ENCODE measurements at regions not wholly inside any gene's neighbourhood (a gene's known extent, or its start where the extent isn't known, plus 50 kb on each side); places are given as distances from the start of the nearest gene placed in this dataset.

DNA sequence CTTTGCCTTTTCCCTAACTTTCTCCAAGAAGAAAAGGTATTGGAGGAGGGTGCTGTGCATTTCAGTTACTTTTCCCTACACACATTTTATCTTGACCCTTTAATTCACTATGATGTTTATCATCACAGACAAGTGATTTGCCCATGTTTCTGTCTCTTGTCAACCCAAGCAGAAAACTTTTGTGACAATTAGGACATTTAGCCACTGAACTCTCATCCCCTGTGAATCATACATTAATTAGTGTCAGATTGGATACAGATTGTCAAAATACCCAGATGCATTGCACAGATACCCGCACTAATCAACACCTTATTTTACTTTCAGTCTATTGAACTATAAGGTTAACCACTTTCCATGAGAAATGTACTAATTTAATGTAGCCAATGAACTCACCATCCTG, 912.9 kb downstream of the SORCS1 start:
- Mint-ChIP-seq H3K27me3 (ENCODE audit: low read depth) (no peaks in the 10 kb centered on the region), H3K9me3 (peaks cover 8% of the 10 kb centered on the region), H3K27ac (no peak overlapping the region), H3K4me3 (ENCODE audit: low read depth) (no peak overlapping the region), H3K4me1 (ENCODE audit: low read depth) (no peaks in the 10 kb centered on the region), H3K36me3 (ENCODE audit: low read depth) (no peaks in the 10 kb centered on the region)
- intact Hi-C loops (cut with micrococcal nuclease) = no loop called here
- no peak for DNase-seq (ENCODE audit: low spot score)

DNA sequence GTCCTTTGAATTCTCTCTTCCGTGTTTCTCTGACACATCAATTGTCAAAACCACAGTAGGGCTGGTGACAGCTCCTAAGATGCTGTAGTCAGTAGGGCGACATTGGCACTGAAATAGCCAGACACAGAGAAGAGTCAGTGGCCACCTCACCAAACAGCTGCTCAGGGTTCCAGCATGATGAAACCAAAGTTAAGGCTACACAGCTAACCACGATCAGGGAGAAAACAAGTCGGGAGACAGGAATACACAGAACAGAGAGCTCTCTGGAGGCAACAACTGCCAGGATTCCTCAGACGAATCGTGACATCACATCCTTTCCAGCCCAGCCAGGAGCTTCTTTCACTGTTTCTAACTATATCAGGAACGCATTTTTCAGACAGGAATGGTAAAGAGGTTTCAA, 922.2 kb downstream of the SORCS1 start:
- Mint-ChIP-seq H3K27ac (no peak overlapping the region), H3K4me1 (ENCODE audit: low read depth) (no peaks in the 10 kb centered on the region), H3K4me3 (ENCODE audit: low read depth) (no peak overlapping the region), H3K27me3 (ENCODE audit: low read depth) (no peaks in the 10 kb centered on the region), H3K36me3 (ENCODE audit: low read depth) (no peaks in the 10 kb centered on the region), H3K9me3 (no peaks in the 10 kb centered on the region)
- intact Hi-C loops (cut with micrococcal nuclease) = no loop called here
- DNase-seq (ENCODE audit: low spot score) = no peak

DNA sequence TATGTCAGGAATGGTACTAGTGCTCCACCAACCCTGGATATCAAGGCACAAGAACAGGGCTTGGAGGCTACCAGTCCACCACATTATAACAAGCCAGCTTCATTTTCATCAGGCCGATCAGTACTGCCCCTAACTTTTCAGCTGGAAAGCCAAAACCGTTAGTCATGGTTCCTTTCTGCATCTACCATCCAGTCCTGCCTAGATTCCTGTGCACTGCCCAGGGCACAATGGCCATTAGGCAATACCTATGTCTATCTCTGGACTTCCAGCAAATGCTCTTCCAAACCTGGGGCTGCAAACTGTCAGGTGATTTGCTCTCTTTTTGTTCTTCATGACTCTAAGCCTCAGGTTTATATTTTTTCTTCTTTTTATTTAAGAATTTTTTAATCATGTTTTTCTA, 937.7 kb downstream of the SORCS1 start:
- Mint-ChIP-seq H3K9me3 (peaks cover 11% of the 10 kb centered on the region), H3K4me3 (ENCODE audit: low read depth) (no peak overlapping the region)

DNA sequence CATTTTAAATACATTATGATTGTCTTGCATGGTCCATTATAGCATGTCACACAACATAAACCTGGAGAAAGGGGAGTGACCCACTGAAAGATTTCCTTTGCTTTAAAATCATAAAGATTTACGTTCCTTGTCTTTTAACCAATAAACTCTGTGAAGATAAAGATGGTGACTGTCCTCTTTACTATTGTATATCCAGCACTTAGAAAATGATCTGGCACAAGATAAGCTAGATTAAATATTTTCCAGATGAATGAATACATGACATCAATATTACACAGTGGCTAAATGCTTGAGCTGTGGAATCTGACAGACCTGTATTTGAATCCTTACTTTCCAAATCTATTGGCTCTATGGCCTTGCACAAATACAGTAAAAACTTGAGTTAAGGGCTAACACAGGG, 938.4 kb downstream of the SORCS1 start:
- Mint-ChIP-seq H3K36me3 (ENCODE audit: low read depth) (no peaks in the 10 kb centered on the region), H3K4me1 (ENCODE audit: low read depth) (no peaks in the 10 kb centered on the region), H3K9me3 (peaks cover 8% of the 10 kb centered on the region), H3K27me3 (ENCODE audit: low read depth) (no peaks in the 10 kb centered on the region), H3K27ac (no peak overlapping the region), H3K4me3 (ENCODE audit: low read depth) (no peak overlapping the region)
- no peak for DNase-seq (ENCODE audit: low spot score)
- intact Hi-C loops (cut with micrococcal nuclease) = no loop called here

More for the DNA sequence above, 937.7 kb downstream of the SORCS1 start:
- no peak overlapping the region for H3K27ac Mint-ChIP-seq
- no peaks in the 10 kb centered on the region for H3K27me3 Mint-ChIP-seq (ENCODE audit: low read depth)
- no peaks in the 10 kb centered on the region for H3K4me1 Mint-ChIP-seq (ENCODE audit: low read depth)
- DNase-seq (ENCODE audit: low spot score) = no peak
- intact Hi-C loops (cut with micrococcal nuclease) = no loop called here
- H3K36me3 Mint-ChIP-seq (ENCODE audit: low read depth) = no peaks in the 10 kb centered on the region

DNA sequence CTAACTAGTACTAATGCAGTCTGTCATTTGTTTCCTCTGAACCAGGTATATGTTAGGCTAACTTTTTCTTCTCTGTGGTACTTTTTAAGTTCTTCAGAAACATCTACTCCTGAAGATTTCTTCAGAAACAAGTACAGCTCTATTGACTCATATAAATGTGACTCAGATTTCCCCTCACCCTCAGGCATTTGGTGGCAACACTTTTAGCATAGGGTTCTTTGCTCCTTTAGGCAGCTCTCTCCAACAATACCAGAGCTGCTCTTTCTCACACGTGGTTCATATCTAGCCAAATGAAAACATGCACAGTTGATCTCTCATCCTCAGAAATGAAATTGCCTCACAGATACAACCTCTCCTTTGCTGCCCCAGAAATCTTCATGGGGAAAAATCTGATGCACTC, 939.8 kb downstream of the SORCS1 start:
- Mint-ChIP-seq H3K4me3 (ENCODE audit: low read depth) (no peak overlapping the region), H3K36me3 (ENCODE audit: low read depth) (no peaks in the 10 kb centered on the region), H3K27ac (no peak overlapping the region), H3K4me1 (ENCODE audit: low read depth) (no peaks in the 10 kb centered on the region), H3K27me3 (ENCODE audit: low read depth) (no peaks in the 10 kb centered on the region), H3K9me3 (peaks cover 3% of the 10 kb centered on the region)
- no peak for DNase-seq (ENCODE audit: low spot score)
- intact Hi-C loops (cut with micrococcal nuclease) = no loop called here

DNA sequence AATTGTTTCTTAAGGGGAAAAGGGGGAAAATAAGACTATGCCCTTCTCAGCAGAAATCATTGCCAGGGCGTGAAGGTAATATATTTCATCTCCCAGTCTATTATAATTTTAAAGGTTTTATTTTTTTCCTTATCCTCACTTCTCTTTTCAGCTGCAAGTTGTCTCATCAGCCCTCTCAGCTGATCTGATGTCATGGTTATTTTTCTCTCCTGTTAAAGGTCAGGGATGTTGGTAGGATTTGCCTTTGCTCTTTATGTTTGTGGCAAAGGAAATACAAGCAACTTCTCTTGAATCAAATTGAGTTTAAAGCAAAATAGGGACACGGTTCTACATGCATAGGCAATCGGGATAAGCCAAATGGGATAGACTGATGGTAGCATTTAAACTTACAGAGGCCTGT, 946.9 kb downstream of the SORCS1 start:
- no peak overlapping the region for H3K27ac Mint-ChIP-seq
- H3K4me3 Mint-ChIP-seq (ENCODE audit: low read depth) = no peak overlapping the region
- no peaks in the 10 kb centered on the region for H3K9me3 Mint-ChIP-seq
- intact Hi-C loops (cut with micrococcal nuclease) = no loop called here
- H3K4me1 Mint-ChIP-seq (ENCODE audit: low read depth) = no peaks in the 10 kb centered on the region
- no peaks in the 10 kb centered on the region for H3K36me3 Mint-ChIP-seq (ENCODE audit: low read depth)
- DNase-seq (ENCODE audit: low spot score) = no peak
- no peaks in the 10 kb centered on the region for H3K27me3 Mint-ChIP-seq (ENCODE audit: low read depth)

DNA sequence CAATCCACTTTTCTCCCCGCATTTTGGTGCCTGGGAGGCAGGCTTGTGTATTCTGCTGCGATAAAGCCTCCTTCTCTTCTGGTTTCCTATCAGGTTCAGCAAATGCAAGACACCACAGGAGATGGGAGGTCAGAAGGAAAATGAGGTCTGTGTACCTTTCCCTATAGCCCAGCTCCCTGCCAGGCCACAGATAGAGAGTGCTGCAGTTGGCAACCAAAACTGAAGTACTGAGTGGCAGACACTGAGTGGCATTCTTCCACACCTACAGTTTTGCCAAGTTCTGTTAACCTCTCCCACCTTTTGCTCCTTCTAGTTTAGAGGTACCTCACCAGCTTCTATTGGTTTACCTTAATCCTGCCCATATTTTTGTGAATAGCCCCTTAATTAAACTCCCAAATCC, 948.4 kb downstream of the SORCS1 start:
- H3K27me3 Mint-ChIP-seq (ENCODE audit: low read depth) = no peaks in the 10 kb centered on the region
- no peaks in the 10 kb centered on the region for H3K4me1 Mint-ChIP-seq (ENCODE audit: low read depth)
- no peak overlapping the region for H3K27ac Mint-ChIP-seq
- DNase-seq (ENCODE audit: low spot score) = no peak
- no peaks in the 10 kb centered on the region for H3K9me3 Mint-ChIP-seq
- no peak overlapping the region for H3K4me3 Mint-ChIP-seq (ENCODE audit: low read depth)
- intact Hi-C loops (cut with micrococcal nuclease) = no loop called here
- H3K36me3 Mint-ChIP-seq (ENCODE audit: low read depth) = no peaks in the 10 kb centered on the region

DNA sequence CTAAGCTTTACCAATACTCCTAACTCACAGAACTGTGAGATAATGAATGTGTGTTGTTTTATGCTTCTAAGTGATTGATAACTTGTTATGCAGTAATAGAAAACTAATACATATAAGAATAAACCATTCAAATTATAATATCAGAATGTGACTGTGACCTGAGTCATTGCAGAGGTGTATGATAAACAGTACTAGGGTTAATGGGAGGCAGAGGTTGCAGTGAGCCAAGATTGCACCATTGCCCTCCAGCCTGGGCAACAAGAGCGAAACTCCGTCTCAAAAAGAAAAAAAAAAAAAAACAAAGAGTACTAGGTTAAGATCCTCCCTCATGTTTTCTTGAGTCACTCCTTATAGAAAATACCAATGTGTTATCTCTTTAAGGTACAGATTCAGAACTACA, 950.3 kb downstream of the SORCS1 start:
- Mint-ChIP-seq H3K4me3 (ENCODE audit: low read depth) (no peak overlapping the region), H3K36me3 (ENCODE audit: low read depth) (no peaks in the 10 kb centered on the region), H3K27ac (no peak overlapping the region), H3K9me3 (peaks cover 8% of the 10 kb centered on the region), H3K27me3 (ENCODE audit: low read depth) (no peaks in the 10 kb centered on the region), H3K4me1 (ENCODE audit: low read depth) (no peaks in the 10 kb centered on the region)
- no peak for DNase-seq (ENCODE audit: low spot score)
- intact Hi-C loops (cut with micrococcal nuclease) = no loop called here

DNA sequence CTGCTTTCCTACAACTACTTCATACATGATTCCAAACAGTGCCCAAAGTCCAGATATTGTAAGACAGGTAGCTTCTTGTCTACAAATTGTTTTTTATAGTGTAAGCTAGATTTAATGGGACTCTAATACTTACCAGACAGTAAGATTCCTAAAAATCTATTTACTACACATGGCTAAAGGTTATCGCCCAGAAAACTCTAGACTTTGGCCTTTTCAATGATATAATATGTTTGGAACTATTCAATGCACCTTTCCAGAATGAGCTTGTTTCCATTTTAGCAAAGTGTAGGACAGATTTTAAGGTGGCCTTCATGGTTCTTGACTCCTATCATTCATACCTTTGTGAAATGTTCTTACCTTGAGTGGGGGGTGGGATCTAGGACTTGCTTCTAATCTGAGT, 951.0 kb downstream of the SORCS1 start:
- Mint-ChIP-seq H3K4me3 (ENCODE audit: low read depth) (no peak overlapping the region), H3K27ac (no peak overlapping the region), H3K36me3 (ENCODE audit: low read depth) (no peaks in the 10 kb centered on the region), H3K27me3 (ENCODE audit: low read depth) (no peaks in the 10 kb centered on the region), H3K9me3 (peaks cover 8% of the 10 kb centered on the region), H3K4me1 (ENCODE audit: low read depth) (no peaks in the 10 kb centered on the region)
- DNase-seq (ENCODE audit: low spot score) = no peak
- intact Hi-C loops (cut with micrococcal nuclease) = no loop called here

DNA sequence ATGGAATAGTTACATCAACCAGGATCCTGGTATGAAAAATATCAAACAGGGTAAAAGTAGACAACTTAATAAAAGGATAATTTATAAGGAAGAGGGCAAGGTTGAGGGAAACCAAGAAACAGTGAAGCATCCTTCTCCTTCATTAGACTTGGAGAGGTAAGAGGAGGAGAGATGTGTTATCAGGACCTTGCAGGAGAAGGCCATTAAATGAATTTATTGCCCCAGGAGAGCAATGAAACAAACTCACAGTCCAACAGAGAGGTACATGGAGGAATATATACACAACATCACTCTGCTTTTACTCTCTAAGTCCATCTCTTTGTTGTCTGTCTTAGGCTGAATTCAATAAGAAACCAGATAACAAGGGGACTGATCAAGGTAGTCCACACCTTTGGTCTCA, 966.2 kb downstream of the SORCS1 start:
- Mint-ChIP-seq H3K4me1 (ENCODE audit: low read depth) (no peaks in the 10 kb centered on the region), H3K9me3 (no peaks in the 10 kb centered on the region), H3K36me3 (ENCODE audit: low read depth) (no peaks in the 10 kb centered on the region), H3K4me3 (ENCODE audit: low read depth) (no peak overlapping the region), H3K27ac (no peak overlapping the region), H3K27me3 (ENCODE audit: low read depth) (no peaks in the 10 kb centered on the region)
- intact Hi-C loops (cut with micrococcal nuclease) = no loop called here
- DNase-seq (ENCODE audit: low spot score) = no peak

DNA sequence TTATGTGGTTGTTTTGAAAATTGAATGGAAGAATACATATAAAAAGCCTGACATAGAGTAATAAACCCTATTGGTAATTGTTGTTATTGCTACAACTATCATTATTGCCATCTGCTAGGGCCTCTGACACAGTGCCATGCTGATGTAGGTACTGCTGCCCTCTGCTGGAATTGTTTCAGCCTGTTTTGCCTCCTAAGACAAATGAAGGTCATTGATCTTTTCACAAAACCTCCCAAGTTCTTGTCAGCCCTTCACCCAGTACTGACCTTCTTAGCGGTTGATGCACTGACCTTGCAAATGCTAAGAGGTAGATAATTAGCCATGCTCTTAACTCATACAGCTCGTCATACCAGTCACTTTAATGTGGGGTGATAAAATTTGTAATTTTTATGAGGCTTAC, 975.2 kb downstream of the SORCS1 start:
- DNase-seq (ENCODE audit: low spot score) = no peak
- no peaks in the 10 kb centered on the region for H3K36me3 Mint-ChIP-seq (ENCODE audit: low read depth)
- H3K4me1 Mint-ChIP-seq (ENCODE audit: low read depth) = no peaks in the 10 kb centered on the region
- intact Hi-C loops (cut with micrococcal nuclease) = loop anchor here (2.0 kb wide), 1 partner anchor 238 kb away; no protein-coding TSS in a partner anchor
- H3K27ac Mint-ChIP-seq = no peak overlapping the region
- no peaks in the 10 kb centered on the region for H3K9me3 Mint-ChIP-seq
- no peak overlapping the region for H3K4me3 Mint-ChIP-seq (ENCODE audit: low read depth)
- H3K27me3 Mint-ChIP-seq (ENCODE audit: low read depth) = no peaks in the 10 kb centered on the region

DNA sequence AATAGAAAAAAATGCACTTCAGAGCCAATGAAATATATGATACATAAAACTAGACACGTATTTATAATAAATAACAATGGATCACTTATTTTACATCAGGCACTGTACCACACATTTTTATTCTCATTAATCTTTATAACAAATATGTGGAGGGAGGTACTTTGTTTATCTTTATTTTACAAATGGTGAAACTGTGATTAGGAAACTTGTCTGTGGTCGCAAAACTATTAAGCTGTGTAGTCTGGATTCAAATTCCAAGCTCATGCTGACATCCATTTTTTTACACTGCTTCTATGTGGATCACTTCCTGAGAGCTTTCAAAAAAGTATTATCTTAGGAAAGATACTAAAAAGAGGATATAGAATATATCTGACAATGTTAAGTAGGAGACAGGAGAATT, 978.6 kb downstream of the SORCS1 start:
- no peaks in the 10 kb centered on the region for H3K36me3 Mint-ChIP-seq (ENCODE audit: low read depth)
- no peak overlapping the region for H3K27ac Mint-ChIP-seq
- no peak overlapping the region for H3K4me3 Mint-ChIP-seq (ENCODE audit: low read depth)
- DNase-seq (ENCODE audit: low spot score) = no peak
- H3K4me1 Mint-ChIP-seq (ENCODE audit: low read depth) = no peaks in the 10 kb centered on the region
- H3K27me3 Mint-ChIP-seq (ENCODE audit: low read depth) = no peaks in the 10 kb centered on the region
- H3K9me3 Mint-ChIP-seq = no peaks in the 10 kb centered on the region
- intact Hi-C loops (cut with micrococcal nuclease) = no loop called here

DNA sequence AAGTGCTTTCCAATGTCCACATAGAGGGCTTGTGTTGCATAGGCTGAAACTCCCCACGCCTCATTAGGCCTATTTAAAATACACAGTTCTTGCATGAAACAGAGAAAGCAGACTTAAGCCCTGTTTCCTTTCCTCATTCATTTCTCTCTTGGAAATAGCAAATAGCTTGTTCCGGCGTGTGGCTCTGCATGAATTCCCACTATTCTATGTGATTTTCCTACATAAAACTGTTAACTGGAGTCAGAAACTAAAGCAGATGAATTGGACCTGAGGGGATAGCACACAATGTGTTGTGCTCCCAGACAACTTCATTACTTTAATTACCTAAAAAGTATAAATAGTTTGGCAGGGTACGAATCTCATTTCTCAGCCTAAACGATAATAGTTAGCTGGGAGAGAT, 981.5 kb downstream of the SORCS1 start:
- no peak for DNase-seq (ENCODE audit: low spot score)
- intact Hi-C loops (cut with micrococcal nuclease) = no loop called here
- Mint-ChIP-seq H3K4me3 (ENCODE audit: low read depth) (no peak overlapping the region), H3K4me1 (ENCODE audit: low read depth) (no peaks in the 10 kb centered on the region), H3K9me3 (no peaks in the 10 kb centered on the region), H3K36me3 (ENCODE audit: low read depth) (no peaks in the 10 kb centered on the region), H3K27ac (no peak overlapping the region), H3K27me3 (ENCODE audit: low read depth) (no peaks in the 10 kb centered on the region)

DNA sequence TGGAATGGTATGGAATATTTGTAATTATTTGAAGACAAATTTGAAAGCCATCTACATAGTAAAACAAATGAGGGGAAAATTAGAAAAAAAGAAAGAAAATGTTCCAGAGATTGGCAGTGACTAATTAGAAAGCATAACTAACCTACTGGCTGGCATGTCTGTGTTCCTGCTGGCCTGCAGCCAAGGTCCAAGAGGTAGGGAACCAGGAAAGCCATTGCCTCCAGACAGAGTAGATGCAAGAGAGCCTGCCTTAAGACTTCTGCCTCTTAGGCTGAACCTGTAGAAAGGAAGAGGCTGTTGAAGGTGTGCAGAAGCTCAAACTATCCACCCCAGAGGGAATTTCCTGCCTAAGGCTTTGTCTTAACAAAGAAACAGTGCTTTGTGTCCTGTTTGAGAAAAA, 982.0 kb downstream of the SORCS1 start:
- Mint-ChIP-seq H3K4me1 (ENCODE audit: low read depth) (no peaks in the 10 kb centered on the region), H3K27me3 (ENCODE audit: low read depth) (no peaks in the 10 kb centered on the region), H3K27ac (no peak overlapping the region), H3K36me3 (ENCODE audit: low read depth) (no peaks in the 10 kb centered on the region), H3K4me3 (ENCODE audit: low read depth) (no peak overlapping the region), H3K9me3 (no peaks in the 10 kb centered on the region)
- no peak for DNase-seq (ENCODE audit: low spot score)
- intact Hi-C loops (cut with micrococcal nuclease) = no loop called here
